Mesenchymal stem cell (in vitro differentiated cells and primary cell): ENCODE measurements at regions not wholly inside any gene's neighbourhood (a gene's known extent, or its start where the extent isn't known, plus 50 kb on each side); places are given as distances from the start of the nearest gene placed in this dataset.
A peak's percentile ranks its signal among the peaks of the same experiment; 100 is the strongest.

Source experiments
- DNase-seq: peaks from one replicate; pipeline ENCODE4 v3.0.0-alpha.2; 2013
- H2AFZ ChIP-seq: one replicate; pipeline ENCODE4 v1.6.1; 2013; ENCODE audit warnings: low read depth, mild to moderate bottlenecking, control low read depth, inconsistent platforms, low read length, moderate library complexity
- H2AK5ac ChIP-seq: 2 replicates; pipeline ENCODE4 v1.6.1; 2013; ENCODE audit warnings: low read length, moderate library complexity, mild to moderate bottlenecking, inconsistent platforms; ENCODE audit not compliant: severe bottlenecking
- H2BK120ac ChIP-seq: one replicate; pipeline ENCODE4 v1.6.1; 2013; ENCODE audit warnings: low read depth, mild to moderate bottlenecking, inconsistent platforms, low read length, moderate library complexity
- H2BK12ac ChIP-seq, 2 experiments: one replicate each; pipeline ENCODE4 v1.6.1; 2013; ENCODE audit warnings: inconsistent platforms in 2 of 2, low read length in 2 of 2, mild to moderate bottlenecking in 2 of 2, moderate library complexity in 2 of 2, control low read depth in 1 of 2
- H2BK15ac ChIP-seq: one replicate; pipeline ENCODE4 v1.6.1; 2013; ENCODE audit warnings: mild to moderate bottlenecking, low read depth, inconsistent platforms; ENCODE audit not compliant: poor library complexity, severe bottlenecking
- H2BK5ac ChIP-seq: 2 replicates; pipeline ENCODE4 v1.6.1; 2013; ENCODE audit warnings: low read depth, mild to moderate bottlenecking, low read length, control low read depth, inconsistent platforms; ENCODE audit not compliant: poor library complexity, severe bottlenecking
- H3K14ac ChIP-seq, 2 experiments: one replicate each; pipeline ENCODE4 v1.6.1; 2013; ENCODE audit warnings: inconsistent platforms in 2 of 2, low read length in 2 of 2, control low read depth in 1 of 2, mild to moderate bottlenecking in 1 of 2, moderate library complexity in 1 of 2
- H3K18ac ChIP-seq, 2 experiments: one replicate each; pipeline ENCODE4 v1.6.1; 2013; ENCODE audit warnings: inconsistent platforms in 2 of 2, low read length in 2 of 2, control low read depth in 1 of 2, low read depth in 1 of 2, mild to moderate bottlenecking in 1 of 2
- H3K23ac ChIP-seq, 2 experiments: one replicate each; pipeline ENCODE4 v1.6.1; 2013; ENCODE audit warnings: inconsistent platforms in 2 of 2, low read length in 2 of 2, mild to moderate bottlenecking in 2 of 2, moderate library complexity in 2 of 2, control low read depth in 1 of 2
- H3K27ac ChIP-seq: 2 replicates; pipeline ENCODE4 v1.5.1; 2013; ENCODE audit warnings: mild to moderate bottlenecking, moderate library complexity, low read length, control low read depth, inconsistent platforms; ENCODE audit not compliant: poor library complexity, severe bottlenecking
- H3K27me3 ChIP-seq, 2 experiments: 2 replicates each; pipeline versions ENCODE4 v1.6.1 to v1.7.0; 2013; ENCODE audit warnings: low read length in 2 of 2, mild to moderate bottlenecking in 2 of 2, moderate library complexity in 2 of 2, control low read depth in 1 of 2, inconsistent platforms in 1 of 2; ENCODE audit not compliant: control insufficient read depth in 1 of 2, insufficient read depth in 1 of 2
- H3K36me3 ChIP-seq, 2 experiments: 2 replicates each; pipeline versions ENCODE4 v1.6.1 to v1.7.0; 2013; ENCODE audit warnings: low read length in 2 of 2, control low read depth in 1 of 2, inconsistent platforms in 1 of 2, low read depth in 1 of 2, mild to moderate bottlenecking in 1 of 2; ENCODE audit not compliant: insufficient read depth in 2 of 2, control insufficient read depth in 1 of 2
- H3K4ac ChIP-seq, 2 experiments: one replicate each; pipeline ENCODE4 v1.6.1; 2013; ENCODE audit warnings: inconsistent platforms in 2 of 2, low read length in 2 of 2, mild to moderate bottlenecking in 2 of 2, moderate library complexity in 2 of 2, control low read depth in 1 of 2, low read depth in 1 of 2
- H3K4me1 ChIP-seq: 2 replicates; pipeline ENCODE4 v1.6.1; 2013; ENCODE audit warnings: low read depth, low read length, control low read depth; ENCODE audit not compliant: control insufficient read depth, insufficient read depth
- H3K4me2 ChIP-seq: 2 replicates; pipeline ENCODE4 v1.6.1; 2013; ENCODE audit warnings: low read length, mild to moderate bottlenecking, inconsistent platforms; ENCODE audit not compliant: poor library complexity, severe bottlenecking
- H3K4me3 ChIP-seq, 2 experiments: 2 replicates each; pipeline versions ENCODE4 v1.5.1 to v1.7.0; 2013; ENCODE audit warnings: low read length in 2 of 2, mild to moderate bottlenecking in 2 of 2, control low read depth in 1 of 2, low read depth in 1 of 2; ENCODE audit not compliant: insufficient read depth in 1 of 2
- H3K79me1 ChIP-seq: replicated peaks from 2 replicates; pipeline ENCODE4 v1.6.1; 2013; ENCODE audit warnings: mild to moderate bottlenecking, control low read depth, low read length, inconsistent platforms; ENCODE audit not compliant: poor library complexity, severe bottlenecking
- H3K9ac ChIP-seq: 2 replicates; pipeline ENCODE4 v1.7.0; 2013; ENCODE audit warnings: mild to moderate bottlenecking, low read length, moderate library complexity
- H3K9me3 ChIP-seq: 2 replicates; pipeline ENCODE4 v1.7.0; 2013; ENCODE audit warnings: mild to moderate bottlenecking, low read length; ENCODE audit not compliant: control insufficient read depth
- H4K8ac ChIP-seq: one replicate; pipeline ENCODE4 v1.6.1; 2013; ENCODE audit warnings: inconsistent platforms, mild to moderate bottlenecking, low read length, moderate library complexity
- H4K91ac ChIP-seq: one replicate; pipeline ENCODE4 v1.6.1; 2013; ENCODE audit warnings: mild to moderate bottlenecking, low read length, inconsistent platforms
- WGBS: methylation state at CpG from one replicate; pipeline ENCODE4 v1.1.7; 2013; ENCODE audit warnings: mixed read lengths; 5-methylcytosine and 5-hydroxymethylcytosine counted together

- DNase-seq: no peak
- Histone ChIP-seq H4K8ac (no peak overlapping the region), H2AK5ac (no peak overlapping the region), H2BK15ac (no peak overlapping the region), H3K4me1 (no peaks in the 10 kb centered on the region), H3K27ac (no peak overlapping the region), H3K23ac (no peak overlapping the region), H3K4ac (no peak overlapping the region), H3K27me3 (no peaks in the 10 kb centered on the region), H3K4me3 (no peak overlapping the region), H3K9me3 (peaks cover 39% of the 10 kb centered on the region), H3K14ac (no peak overlapping the region), H2AFZ (no peak overlapping the region), H2BK12ac (no peak overlapping the region), H2BK5ac (no peak overlapping the region), H4K91ac (no peak overlapping the region), H3K4me2 (no peak overlapping the region), H3K9ac (no peak overlapping the region), H3K36me3 (no peaks in the 10 kb centered on the region), H3K18ac (no peak overlapping the region), H3K79me1 (no peaks in the 10 kb centered on the region), H2BK120ac (no peak overlapping the region)
- WGBS: 96% methylated on average over 3 of the region's 3 CpGs
Measured at GRCh38 chr5:124239572-124239971, 506.9 kb downstream of the ZNF608 start.

- Histone ChIP-seq H3K4me1 (no peaks in the 10 kb centered on the region), H3K14ac (no peak overlapping the region), H3K4me2 (no peak overlapping the region), H2AFZ (no peak overlapping the region), H3K27me3 (no peaks in the 10 kb centered on the region), H4K8ac (no peak overlapping the region), H2AK5ac (no peak overlapping the region), H3K79me1 (no peaks in the 10 kb centered on the region), H3K27ac (no peak overlapping the region), H2BK5ac (no peak overlapping the region), H2BK120ac (no peak overlapping the region), H3K4me3 (no peak overlapping the region), H2BK15ac (no peak overlapping the region), H3K36me3 (no peaks in the 10 kb centered on the region), H3K4ac (no peak overlapping the region), H3K18ac (no peak overlapping the region), H3K23ac (no peak overlapping the region), H2BK12ac (no peak overlapping the region), H3K9me3 (peaks cover 30% of the 10 kb centered on the region), H3K9ac (no peak overlapping the region), H4K91ac (no peak overlapping the region)
- DNase-seq: no peak
- WGBS: 94% methylated on average over 5 of the region's 6 CpGs
Measured at GRCh38 chr5:124238350-124238749, 508.1 kb downstream of the ZNF608 start.

DNA sequence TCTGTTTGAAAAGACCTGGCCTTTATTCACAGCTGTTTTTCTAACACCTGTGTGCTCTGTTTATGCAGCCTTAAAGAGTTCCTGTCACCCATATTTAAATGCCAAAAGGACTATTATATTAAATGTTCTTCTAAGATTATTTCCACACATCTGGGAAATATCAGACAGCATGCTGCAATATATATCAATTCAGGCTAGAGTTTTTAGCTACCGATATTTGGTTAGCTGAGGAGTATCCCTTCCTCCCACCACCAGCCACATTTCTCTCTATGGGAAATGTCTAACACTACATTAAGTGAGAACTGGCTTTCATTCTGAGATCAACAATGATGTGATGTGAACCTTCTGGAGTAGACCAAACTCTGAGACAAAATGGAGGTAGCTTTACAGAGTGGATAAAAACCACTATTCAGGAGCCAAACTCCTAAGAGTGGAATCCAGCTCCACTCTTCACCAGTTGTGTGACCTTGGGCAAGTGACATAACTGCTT, 509.2 kb downstream of the ZNF608 start:
- Histone ChIP-seq H3K4me3 (no peak overlapping the region), H3K4me2 (no peak overlapping the region), H4K91ac (no peak overlapping the region), H3K4me1 (no peaks in the 10 kb centered on the region), H3K23ac (no peak overlapping the region), H2BK5ac (no peak overlapping the region), H2BK15ac (no peak overlapping the region), H2AK5ac (no peak overlapping the region), H3K27me3 (no peaks in the 10 kb centered on the region), H3K79me1 (no peaks in the 10 kb centered on the region), H3K14ac (no peak overlapping the region), H3K18ac (no peak overlapping the region), H3K4ac (no peak overlapping the region), H2AFZ (no peak overlapping the region), H2BK12ac (no peak overlapping the region), H3K9me3 (peaks cover 27% of the 10 kb centered on the region), H4K8ac (no peak overlapping the region), H2BK120ac (no peak overlapping the region), H3K36me3 (no peaks in the 10 kb centered on the region), H3K27ac (no peak overlapping the region), H3K9ac (no peak overlapping the region)
- no peak for DNase-seq
- 100% methylated on average over 1 of the region's 1 CpG for WGBS

DNA sequence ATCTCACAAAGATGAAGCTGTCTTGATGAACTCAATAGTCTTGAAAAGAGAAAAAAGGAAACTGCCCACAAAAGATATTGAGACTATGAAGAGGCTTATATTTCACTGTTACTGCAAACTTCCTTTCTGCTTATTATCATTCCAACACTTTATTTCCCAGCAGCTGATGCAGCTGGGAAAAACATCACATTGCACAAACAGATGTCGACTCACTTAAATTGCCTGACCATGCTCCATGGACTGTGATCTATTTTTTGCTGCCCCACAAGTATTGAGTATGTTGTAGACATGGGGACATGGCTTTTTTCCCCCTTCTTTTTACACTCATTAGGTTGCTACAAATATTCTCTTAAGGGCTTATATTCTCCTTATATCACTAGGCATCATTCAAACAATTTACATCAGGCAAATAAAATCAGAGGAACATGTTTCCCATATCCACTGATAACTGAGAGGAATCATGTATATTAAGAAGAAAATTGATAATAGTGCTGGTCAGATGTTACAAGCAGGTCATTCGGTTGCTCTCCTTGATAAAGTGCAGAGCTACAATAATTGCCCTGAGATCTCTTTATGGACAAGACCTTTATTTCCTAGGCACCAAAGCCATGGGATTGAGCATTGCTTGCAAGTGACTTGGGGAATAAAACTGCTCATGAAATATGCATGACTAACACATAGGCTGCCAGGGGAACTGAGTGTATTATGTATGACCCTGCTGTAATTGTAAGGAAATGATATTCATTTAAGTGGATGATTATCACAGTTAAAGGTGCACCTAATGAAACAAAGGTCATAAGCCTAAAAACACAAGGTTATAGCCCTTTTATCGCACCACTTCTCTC, 509.9 kb downstream of the ZNF608 start:
- H3K27ac ChIP-seq: no peak overlapping the region
- no peak overlapping the region for H3K9ac ChIP-seq
- H3K79me1 ChIP-seq: no peaks in the 10 kb centered on the region
- 91% methylated on average over 3 of the region's 3 CpGs for WGBS
- no peak overlapping the region for H3K4me3 ChIP-seq
- no peaks in the 10 kb centered on the region for H3K36me3 ChIP-seq
- DNase-seq: peak; percentile 8
- no peak overlapping the region for H2AFZ ChIP-seq
- no peak overlapping the region for H2BK5ac ChIP-seq
- H2BK12ac ChIP-seq: no peak overlapping the region
- H3K4me2 ChIP-seq: no peak overlapping the region
- H2AK5ac ChIP-seq: no peak overlapping the region
- H3K4me1 ChIP-seq: no peaks in the 10 kb centered on the region
- no peak overlapping the region for H2BK120ac ChIP-seq
- no peak overlapping the region for H3K4ac ChIP-seq
- H3K23ac ChIP-seq: no peak overlapping the region
- no peak overlapping the region for H4K91ac ChIP-seq
- no peak overlapping the region for H3K18ac ChIP-seq
- H3K9me3 ChIP-seq: peaks cover 27% of the 10 kb centered on the region
- H3K27me3 ChIP-seq: no peaks in the 10 kb centered on the region
- H4K8ac ChIP-seq: no peak overlapping the region
- no peak overlapping the region for H3K14ac ChIP-seq
- H2BK15ac ChIP-seq: no peak overlapping the region
